Spleen (tissue), 7 donors: ENCODE measurements at regions not wholly inside any gene's neighbourhood (a gene's known extent, or its start where the extent isn't known, plus 50 kb on each side); places are given as distances from the start of the nearest gene placed in this dataset.

Experiments used
- POLR2A ChIP-seq, 3 donors: fragments of 450-650 bp; IDR thresholded peaks; one replicate each; pipeline ENCODE4 v1.5.1; 2017; ENCODE audit warnings: antibody characterized with exemption in 3 of 3, mild to moderate bottlenecking in 1 of 3
- TF ChIP-seq, protein P1 (sequence below), 11 experiments: fragments of 200-600 bp in 7 of 11; fragments of 450-650 bp in 4 of 11; sonication (generic) in 4 of 11; IDR thresholded peaks in 8 of 11; conservative IDR thresholded peaks in 3 of 11; 1 replicate in 7 of 11; 2 replicates in 4 of 11; pipeline versions ENCODE4 v1.4.0 to v1.8.0; 2016 to 2021; ENCODE audit warnings: antibody characterized with exemption in 11 of 11, inconsistent platforms in 4 of 11, mild to moderate bottlenecking in 1 of 11
- donor health status: DM: no; HTN: no; CAD: no; lungs with moderate emphysema.
- donor health status: DM: no; HTN: no; CAD: no.
- donor health status: DM: no; HTN: no; CAD: no.

DNA sequence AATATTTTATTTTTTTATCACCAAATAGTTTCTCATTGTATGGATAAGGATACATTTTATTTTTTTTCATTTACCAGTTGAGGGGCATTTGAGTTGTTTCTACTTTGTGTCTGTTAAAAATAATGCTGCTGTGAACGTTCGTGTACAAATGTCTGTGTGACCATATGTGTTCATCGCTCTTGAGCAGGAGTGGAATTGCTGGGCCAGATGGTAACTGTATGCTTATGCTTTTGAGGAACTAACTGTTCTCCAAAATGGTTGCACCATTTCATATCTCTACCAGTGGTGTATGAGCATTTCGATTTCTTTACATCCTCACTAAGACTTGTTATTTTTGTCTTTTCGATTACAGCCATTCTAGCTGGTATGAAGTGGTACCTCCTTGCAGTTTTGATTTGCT is 212.5 kb upstream of the N4BP1 start:
- TF ChIP-seq, protein P1, sequence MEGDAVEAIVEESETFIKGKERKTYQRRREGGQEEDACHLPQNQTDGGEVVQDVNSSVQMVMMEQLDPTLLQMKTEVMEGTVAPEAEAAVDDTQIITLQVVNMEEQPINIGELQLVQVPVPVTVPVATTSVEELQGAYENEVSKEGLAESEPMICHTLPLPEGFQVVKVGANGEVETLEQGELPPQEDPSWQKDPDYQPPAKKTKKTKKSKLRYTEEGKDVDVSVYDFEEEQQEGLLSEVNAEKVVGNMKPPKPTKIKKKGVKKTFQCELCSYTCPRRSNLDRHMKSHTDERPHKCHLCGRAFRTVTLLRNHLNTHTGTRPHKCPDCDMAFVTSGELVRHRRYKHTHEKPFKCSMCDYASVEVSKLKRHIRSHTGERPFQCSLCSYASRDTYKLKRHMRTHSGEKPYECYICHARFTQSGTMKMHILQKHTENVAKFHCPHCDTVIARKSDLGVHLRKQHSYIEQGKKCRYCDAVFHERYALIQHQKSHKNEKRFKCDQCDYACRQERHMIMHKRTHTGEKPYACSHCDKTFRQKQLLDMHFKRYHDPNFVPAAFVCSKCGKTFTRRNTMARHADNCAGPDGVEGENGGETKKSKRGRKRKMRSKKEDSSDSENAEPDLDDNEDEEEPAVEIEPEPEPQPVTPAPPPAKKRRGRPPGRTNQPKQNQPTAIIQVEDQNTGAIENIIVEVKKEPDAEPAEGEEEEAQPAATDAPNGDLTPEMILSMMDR (IDR thresholded peaks at IDR 0.05 in 8 of 11, conservative IDR thresholded peaks at IDR 0.05 in 3 of 11) = no peak
- no peak for TF ChIP-seq POLR2A (IDR thresholded peaks at IDR 0.05)
